Activated naive CD4-positive, alpha-beta T cell treated with Interleukin-2 at 50 U/mL for 16 hours (primary cell): ENCODE measurements at regions not wholly inside any gene's neighbourhood (a gene's known extent, or its start where the extent isn't known, plus 50 kb on each side); places are given as distances from the start of the nearest gene placed in this dataset.
A peak's percentile ranks its signal among the peaks of the same experiment; 100 is the strongest.

Experiments
- DNase-seq: peaks from one replicate; pipeline ENCODE4 v3.0.0-alpha.2; 2020

DNA sequence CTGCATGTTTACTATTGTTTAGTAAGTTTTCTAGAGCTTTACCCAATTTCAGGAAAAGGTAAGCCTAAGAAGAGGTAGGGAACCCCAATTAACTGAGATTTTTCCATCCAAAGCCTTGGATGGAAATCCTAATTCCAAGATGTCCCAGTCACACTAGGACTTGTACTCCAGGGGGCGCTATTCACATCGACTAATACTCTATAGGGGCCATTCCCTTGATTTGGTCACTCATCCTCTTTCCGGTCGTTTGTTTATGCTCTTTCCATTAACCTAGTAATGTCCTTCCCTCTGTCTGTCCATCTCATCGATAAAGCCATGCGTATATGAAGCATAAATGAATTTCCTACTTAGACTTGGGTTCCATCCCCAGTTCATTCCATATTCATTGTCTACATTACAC lies 80.8 kb upstream of the FUCA2 start:
- DNase-seq = no peak

DNA sequence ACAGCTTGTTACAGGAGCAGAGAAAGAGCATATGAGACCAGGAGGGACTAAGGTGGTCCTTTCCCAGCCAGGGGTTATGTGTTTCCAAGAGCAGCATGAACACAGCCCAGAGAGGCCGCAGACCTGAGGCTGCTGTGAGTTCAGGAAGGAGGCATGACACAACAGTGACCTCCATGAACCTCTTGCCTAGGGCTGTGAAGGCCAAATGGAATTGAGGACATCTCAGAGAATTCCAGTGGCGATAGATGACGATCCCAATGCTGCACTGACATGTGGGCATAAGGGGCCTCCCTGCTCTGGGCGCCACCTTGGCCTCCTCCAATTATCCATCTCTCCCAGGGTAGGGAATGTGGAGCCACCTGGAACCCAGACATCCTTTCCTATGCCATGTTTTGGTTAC lies 79.9 kb upstream of the FUCA2 start:
- DNase-seq = no peak

DNA sequence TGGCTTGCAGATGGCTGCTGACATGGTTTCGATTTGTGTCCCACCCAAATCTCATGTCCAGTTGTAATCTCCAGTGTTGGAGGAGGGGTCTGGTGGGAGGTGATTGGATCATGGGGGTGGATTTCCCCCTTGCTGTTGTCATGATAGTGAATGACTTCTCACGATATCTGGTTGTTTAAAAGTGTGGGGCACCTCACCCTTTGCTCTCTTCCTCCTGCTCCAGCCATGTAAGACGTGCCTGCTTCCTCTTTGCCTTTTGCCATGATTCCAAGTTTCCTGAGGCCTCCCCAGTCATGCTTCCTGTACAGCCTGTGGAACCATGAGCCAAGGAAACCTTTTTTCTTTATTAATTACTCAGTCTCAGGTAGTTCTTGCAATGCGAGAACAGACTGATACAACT lies 77.6 kb upstream of the FUCA2 start:
- DNase-seq = no peak

DNA sequence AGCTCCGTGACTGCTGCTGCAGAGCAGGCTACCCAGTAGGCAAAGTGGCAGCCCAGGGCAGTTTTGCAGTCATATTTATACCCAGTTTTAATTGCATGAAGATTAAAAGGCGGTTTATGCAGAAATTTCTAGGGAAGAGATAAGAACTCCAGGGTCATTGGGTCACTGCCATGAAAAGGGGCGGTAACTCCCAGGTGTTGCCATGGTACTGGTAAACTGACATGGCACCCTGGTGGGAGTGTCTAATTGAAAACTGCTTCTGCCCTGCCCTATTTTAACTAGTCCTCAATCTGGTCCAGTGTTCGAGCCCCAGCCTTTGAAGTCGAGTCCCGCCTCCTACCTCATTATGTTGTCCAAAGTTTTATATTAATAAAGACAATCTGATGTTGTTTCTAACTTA lies 75.0 kb upstream of the FUCA2 start:
- DNase-seq = no peak

DNA sequence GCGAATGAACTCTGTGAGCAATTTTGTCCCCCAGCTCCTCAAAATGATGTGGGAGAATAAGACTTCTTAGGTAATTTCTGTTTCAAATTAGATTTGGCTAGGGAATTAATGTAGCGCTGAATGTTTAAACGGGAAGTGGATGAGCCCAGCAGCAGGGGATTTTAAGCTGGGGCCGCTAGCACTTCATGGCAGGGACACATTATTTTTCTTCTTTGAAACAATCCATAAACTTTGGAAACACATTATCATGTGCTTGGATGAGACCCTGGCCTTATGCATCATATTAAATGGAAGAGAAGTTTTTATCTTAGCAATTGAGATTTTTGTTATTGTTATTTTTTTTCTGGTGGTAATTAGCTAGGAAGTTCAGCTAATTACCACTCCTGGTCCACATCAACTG lies 74.2 kb upstream of the FUCA2 start:
- no peak for DNase-seq

DNA sequence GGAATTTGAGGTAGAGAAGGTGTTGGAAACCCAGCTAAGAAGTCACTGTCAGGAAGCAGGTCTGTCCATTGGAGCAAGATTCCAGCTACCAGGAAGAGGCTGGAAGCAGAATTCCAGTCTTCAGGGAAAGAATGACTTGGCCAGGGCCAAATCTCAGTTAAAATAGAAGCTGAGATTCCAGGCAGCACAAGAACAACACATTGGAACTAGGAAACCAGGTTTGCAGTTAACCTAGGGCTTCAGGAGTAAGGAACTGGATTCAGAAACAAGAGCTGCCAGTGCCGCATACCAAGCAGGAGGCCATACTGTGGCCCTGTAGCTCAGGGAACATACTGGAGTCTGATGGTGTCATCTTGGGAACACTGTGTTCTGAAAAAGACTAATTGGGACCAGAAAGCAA lies 73.7 kb upstream of the FUCA2 start:
- DNase-seq = no peak

DNA sequence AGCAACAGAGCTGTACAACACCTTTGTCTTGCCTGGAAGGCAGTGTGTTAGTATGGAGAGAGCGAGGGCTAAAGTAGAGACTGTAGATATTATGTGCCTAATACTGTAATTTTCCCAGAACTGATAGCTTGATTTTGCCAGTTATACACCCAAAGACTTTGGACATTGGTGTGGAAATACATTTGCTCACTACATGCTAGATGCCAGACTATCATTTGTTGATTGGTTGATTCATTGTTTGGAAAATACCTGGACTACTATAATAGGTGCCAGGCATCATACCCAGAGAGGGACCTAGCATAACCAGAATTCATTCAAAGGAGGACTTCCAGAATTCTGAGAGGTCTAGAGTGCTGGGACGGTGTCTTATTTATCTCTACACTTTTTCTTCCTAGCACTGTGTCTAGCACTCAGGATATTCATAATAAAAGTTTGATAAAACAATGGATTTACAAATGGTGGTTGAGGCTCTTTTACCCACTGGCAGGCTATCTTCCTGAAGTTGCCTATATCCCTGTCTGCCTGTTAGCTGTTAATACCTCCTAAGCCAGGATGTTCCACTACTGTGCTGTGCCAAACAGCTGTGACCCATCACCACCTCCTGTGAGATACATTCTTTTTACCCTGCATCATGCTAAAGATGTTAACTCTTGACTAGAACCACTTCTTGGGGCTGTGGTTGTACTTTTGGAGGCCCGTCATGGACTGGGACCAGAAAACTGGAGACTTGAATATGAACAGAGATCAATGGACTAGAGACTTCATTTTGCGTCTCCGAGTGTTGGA lies 72.2 kb upstream of the FUCA2 start:
- DNase-seq = no peak

DNA sequence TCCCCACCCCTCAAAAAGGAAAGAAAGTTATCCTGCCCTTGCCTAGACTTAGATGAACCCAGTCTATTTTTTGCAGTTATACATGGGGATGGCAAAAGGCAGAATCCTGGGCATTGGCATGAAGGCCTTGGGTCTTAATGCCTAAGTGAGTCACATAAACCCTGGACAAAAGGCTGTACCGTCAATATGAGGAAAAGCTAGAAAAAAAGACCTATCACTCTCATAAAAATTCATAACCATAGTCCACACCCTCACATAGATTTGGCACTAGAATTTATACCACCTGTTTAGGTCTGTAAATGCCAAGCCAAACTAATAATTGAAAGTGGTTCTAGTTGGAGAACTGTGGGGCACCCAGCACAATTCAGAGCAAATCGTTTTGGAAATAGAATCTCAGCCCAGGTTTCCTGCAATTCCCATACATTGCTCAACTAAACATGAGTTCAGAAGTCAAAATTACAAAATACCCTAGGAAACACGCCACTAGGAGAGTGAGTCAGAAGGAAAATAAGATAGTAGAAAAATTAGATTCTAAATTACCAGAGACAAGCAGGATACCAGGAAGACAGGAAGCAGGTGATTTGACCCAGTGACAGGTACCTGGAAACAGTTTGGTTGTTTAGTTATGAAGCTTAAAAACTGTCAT lies 70.4 kb upstream of the FUCA2 start:
- DNase-seq = no peak

DNA sequence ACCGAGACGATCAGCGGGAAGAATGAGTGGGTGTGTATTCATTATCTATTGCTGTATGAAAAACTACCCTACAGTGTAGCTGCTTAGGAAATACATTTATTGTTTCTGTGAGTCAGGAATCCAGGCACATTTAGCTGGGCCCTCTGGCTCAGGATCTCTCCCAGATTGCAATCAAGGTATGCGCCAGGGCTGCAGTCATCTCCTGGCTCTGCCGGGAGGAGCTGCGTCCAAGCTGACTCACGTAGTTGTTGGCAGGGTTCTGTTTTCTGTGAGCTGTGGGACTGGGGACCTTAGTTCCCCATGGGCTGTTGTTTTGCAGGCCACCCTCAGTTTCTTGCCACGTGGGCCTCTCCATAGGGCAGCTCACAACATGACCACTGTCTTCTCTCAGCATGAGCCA lies 68.2 kb upstream of the FUCA2 start:
- no peak for DNase-seq

DNA sequence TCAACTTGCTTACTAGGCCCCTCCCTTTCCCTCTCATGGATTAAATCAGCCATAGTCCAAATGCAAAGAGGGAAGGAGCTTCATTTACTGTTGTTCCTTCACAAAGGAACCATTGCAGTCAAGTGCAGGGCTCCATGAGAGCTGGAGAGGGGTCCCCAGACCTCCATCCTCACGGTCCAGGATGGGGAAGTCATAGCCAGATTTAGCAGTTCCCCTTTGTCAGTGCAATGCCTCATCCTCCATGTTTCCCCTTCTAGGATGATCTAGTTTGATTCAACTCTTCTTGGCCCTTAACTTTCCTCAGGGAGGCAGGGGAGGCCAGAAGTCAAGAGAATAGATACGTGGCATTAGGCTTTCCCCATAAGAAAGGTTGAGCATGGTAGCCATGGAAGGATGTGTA lies 66.5 kb upstream of the FUCA2 start:
- no peak for DNase-seq

DNA sequence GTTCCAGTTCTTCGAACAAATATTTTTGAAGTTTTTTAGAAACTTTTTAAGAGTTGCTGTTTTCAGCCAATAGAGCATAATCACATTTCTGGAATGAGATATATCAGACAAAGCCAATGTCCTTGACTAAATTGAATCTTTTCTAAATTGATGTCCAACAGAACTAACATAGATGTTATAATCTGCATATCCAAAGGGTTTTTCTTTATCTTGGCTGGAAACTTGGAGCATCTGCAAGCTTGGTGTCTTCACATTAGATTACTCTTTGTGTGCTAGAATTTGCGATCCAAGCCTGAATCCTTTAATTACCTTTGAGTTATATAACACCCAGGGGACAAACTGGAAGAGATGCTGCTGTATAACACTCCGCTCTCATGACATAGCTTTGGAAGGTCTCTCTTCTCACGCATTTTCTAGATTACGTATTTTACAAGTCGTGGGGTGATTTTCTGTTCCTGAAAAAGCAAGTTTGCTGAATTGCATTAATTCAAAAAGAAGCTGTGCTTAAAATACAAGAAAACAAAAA lies 64.4 kb upstream of the FUCA2 start:
- DNase-seq = no peak

DNA sequence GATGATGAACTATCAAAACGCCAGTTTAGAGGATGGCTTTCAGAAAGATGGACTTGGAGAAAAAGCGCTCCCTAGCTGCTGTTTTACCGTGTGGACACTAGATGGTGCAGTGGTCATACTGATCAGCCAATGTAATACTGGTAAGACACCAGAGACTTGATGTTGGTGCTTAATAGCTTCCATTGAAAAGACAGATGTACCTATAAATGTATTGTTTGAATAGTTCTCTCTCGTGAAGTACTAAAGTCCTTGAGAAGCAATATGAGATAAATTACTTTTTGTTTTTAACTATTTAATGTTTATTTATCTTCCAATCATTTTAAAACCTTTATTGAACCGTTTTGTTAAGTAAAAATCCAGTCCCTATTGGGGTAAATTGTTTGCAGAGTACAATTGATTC lies 63.9 kb upstream of the FUCA2 start:
- DNase-seq = peak; percentile 36

DNA sequence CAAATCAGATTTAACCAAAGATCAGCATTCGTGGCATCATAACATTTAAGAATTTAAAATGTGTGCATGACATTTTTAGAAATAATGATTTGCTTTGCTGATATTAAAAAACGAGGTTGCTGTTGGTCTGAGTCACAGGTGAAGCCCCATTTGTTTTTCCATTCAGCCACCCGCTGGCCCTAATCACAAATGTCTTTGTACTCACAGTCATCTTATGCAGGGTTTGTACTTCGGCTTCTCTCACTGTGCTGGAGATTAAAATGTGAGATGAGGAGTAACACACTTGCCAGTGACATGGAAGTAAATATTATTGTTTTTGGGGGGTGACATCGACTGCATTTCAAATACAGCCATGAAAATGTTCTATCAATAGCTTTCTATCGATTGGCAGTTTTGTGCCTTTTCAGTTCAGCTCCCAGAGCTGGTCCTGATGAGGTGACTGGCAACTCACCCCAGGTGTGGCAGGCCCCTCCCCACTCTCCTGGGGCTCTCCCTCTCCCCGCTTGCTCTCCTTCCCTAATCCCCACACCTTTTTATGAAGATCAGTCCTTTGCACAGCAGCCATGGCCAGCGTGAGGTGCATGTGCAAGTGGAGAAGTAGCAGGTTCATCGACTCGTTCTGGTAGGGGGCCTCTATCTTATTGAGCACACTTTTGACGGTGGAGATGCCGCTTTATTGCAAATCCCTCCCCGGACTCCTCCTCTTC lies 58.8 kb upstream of the FUCA2 start:
- no peak for DNase-seq

DNA sequence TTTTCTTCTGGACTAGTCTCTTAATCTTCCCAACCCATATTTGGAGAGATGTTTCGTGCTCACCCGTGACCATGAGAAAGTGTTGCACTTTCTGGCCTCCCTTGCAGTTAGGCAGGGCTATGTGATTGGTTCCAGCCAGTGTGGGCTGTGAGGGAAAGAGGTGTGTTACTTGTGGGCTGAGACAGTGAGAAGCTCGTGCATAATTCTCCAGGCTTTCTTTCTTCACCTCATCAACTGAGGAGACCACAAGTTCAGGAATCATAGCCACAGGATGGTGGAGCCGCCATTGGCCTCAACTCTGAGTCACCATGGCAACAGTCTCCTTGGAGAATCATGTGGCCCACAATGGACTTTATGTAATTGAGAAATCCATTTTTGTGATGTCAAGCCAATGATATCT lies 57.5 kb upstream of the FUCA2 start:
- no peak for DNase-seq

DNA sequence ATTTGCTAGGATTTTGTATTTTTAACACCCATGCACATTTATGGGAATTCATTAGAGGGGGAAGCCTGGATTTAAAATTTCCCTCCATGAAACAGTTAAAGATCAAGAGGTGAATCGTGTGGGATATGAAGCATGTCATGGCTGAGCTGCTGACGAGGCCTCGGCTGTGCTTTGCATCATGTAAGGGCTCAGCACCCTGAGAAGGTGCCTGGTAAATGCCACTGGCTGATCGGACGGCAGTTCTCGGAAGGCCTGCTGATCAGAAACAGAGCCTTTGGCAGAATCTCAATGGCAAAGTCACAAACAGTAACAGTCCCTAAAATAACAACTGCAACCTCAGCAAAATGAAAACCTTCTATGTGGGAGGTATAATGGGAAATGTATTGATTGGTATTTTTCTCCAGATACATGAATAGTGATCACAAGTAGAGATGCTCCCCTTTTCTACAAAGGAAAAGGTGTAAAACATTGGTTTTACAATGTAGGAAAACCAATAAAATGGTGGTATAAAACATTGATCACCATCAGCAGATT lies 53.0 kb upstream of the FUCA2 start:
- no peak for DNase-seq

DNA sequence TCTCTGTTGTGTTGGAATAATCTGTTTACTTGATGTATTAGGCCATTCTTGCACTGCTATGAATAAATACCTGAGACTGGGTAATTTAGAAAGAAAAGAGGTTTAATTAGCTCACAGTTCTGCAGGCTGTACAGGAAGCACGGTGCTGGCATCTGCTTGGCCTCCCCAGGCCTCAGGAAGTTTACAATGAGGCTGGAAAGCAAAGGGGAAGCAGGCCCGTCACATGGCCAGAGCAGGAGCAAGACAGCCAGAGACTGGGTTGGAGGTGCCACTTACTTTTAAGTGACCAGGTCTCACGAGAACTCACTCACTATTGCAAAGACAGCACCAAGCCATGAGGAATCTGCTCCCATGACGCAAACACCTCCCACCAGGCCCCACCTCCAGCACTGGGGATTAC lies 50.6 kb upstream of the FUCA2 start:
- no peak for DNase-seq
